Astrocyte (in vitro differentiated cells and primary cell): ENCODE measurements at regions not wholly inside any gene's neighbourhood (a gene's known extent, or its start where the extent isn't known, plus 50 kb on each side); places are given as distances from the start of the nearest gene placed in this dataset.

ENCODE experiments used
- DNase-seq: peaks from one replicate; pipeline ENCODE4 v3.0.0-alpha.2; 2010; ENCODE audit warnings: low read depth
- FAIRE-seq: peaks from 2 replicates; lab custom pipeline; 2011; peaks lifted over from hg19 to GRCh38; lab: Jason Lieb, UNC
- H2AFZ ChIP-seq: 2 replicates; pipeline ENCODE4 v1.6.0; 2012; ENCODE audit warnings: low read depth, low read length, inconsistent platforms
- H3K27ac ChIP-seq: 2 replicates; pipeline ENCODE4 v1.5.1; 2011; ENCODE audit warnings: low read depth, low read length, inconsistent platforms
- H3K27me3 ChIP-seq: 2 replicates; pipeline ENCODE4 v1.6.0; 2011; ENCODE audit warnings: low read length, inconsistent platforms; ENCODE audit not compliant: insufficient read depth
- H3K36me3 ChIP-seq: 2 replicates; pipeline ENCODE4 v1.5.1; 2011; ENCODE audit warnings: low read length, inconsistent platforms; ENCODE audit not compliant: insufficient read depth
- H3K4me1 ChIP-seq: 2 replicates; pipeline ENCODE4 v1.5.1; 2011; ENCODE audit warnings: low read length, inconsistent platforms; ENCODE audit not compliant: insufficient read depth
- H3K4me2 ChIP-seq: 2 replicates; pipeline ENCODE4 v1.6.0; 2012; ENCODE audit warnings: low read length, inconsistent platforms
- H3K4me3 ChIP-seq: 2 replicates; pipeline ENCODE4 v1.5.1; 2011; ENCODE audit warnings: low read depth, mild to moderate bottlenecking, low read length, inconsistent platforms; ENCODE audit not compliant: insufficient read depth
- H3K79me2 ChIP-seq: 2 replicates; pipeline ENCODE4 v1.6.0; 2012; ENCODE audit warnings: mild to moderate bottlenecking, low read length, inconsistent platforms; ENCODE audit not compliant: insufficient read depth
- H3K9ac ChIP-seq: 2 replicates; pipeline ENCODE4 v1.6.0; 2012; ENCODE audit warnings: mild to moderate bottlenecking, low read length, inconsistent platforms
- H3K9me3 ChIP-seq: 2 replicates; pipeline ENCODE4 v1.5.1; 2012; ENCODE audit warnings: low read depth, mild to moderate bottlenecking, low read length, inconsistent platforms; ENCODE audit not compliant: insufficient read depth
- H4K20me1 ChIP-seq: 2 replicates; pipeline ENCODE4 v1.6.0; 2012; ENCODE audit warnings: low read length, inconsistent platforms; ENCODE audit not compliant: insufficient read depth
- H3K27ac Mint-ChIP-seq: one replicate; pipeline ENCODE4 v1.8.0; 2021; ENCODE audit warnings: mild to moderate bottlenecking, mixed read lengths; ENCODE audit not compliant: unreplicated experiment
- H3K27me3 Mint-ChIP-seq: one replicate; pipeline ENCODE4 v1.8.0; 2021; ENCODE audit warnings: low read depth, mixed read lengths; ENCODE audit not compliant: unreplicated experiment
- H3K36me3 Mint-ChIP-seq: one replicate; pipeline ENCODE4 v1.8.0; 2021; ENCODE audit warnings: low read depth, mixed read lengths; ENCODE audit not compliant: unreplicated experiment
- H3K4me1 Mint-ChIP-seq: one replicate; pipeline ENCODE4 v1.8.0; 2021; ENCODE audit warnings: low read depth, mixed read lengths; ENCODE audit not compliant: unreplicated experiment
- H3K4me3 Mint-ChIP-seq: one replicate; pipeline ENCODE4 v1.8.0; 2021; ENCODE audit warnings: mild to moderate bottlenecking, moderate library complexity, mixed read lengths; ENCODE audit not compliant: unreplicated experiment
- H3K9me3 Mint-ChIP-seq: one replicate; pipeline ENCODE4 v1.8.0; 2021; ENCODE audit warnings: mild to moderate bottlenecking, mixed read lengths; ENCODE audit not compliant: unreplicated experiment
- EZH2 ChIP-seq: IDR thresholded peaks from 2 replicates; pipeline ENCODE4 v1.6.1; 2012; ENCODE audit warnings: mild to moderate bottlenecking, low read length, inconsistent platforms; ENCODE audit not compliant: insufficient read depth
- TF ChIP-seq, protein P1 (sequence below): IDR thresholded peaks from 2 replicates; pipeline ENCODE4 v1.5.1; 2011; ENCODE audit warnings: low read depth, mild to moderate bottlenecking, inconsistent platforms, low read length, moderate library complexity; ENCODE audit not compliant: insufficient read depth

DNA sequence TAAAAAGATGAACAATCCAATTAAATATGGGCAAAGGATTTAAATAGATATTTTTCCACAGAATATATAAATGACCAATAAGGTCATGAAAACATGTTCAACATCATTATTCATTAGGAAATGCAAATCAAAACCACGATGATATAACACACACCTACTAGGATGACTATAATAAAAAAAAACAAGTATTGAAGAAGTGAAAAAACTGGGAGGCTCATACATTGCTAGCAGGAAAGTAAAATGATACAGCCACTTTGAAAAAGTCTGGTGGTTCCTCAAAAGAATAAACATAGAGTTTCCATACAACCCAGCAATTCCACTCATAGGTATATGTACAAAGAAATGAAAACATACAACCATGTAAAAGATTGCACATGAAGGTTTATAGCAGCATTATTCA lies 75.7 kb upstream of the RAB4A start:
- no peaks in the 10 kb centered on the region for H3K79me2 ChIP-seq
- H3K9ac ChIP-seq: no peak overlapping the region
- H3K4me1 ChIP-seq: no peaks in the 10 kb centered on the region
- H3K9me3 ChIP-seq: no peaks in the 10 kb centered on the region
- no peak overlapping the region for H3K27ac ChIP-seq
- no peak overlapping the region for H3K4me2 ChIP-seq
- no peaks in the 10 kb centered on the region for H3K27me3 Mint-ChIP-seq
- H3K27me3 ChIP-seq: peaks cover 1% of the 10 kb centered on the region
- TF ChIP-seq EZH2: no peak
- TF ChIP-seq, protein P1, sequence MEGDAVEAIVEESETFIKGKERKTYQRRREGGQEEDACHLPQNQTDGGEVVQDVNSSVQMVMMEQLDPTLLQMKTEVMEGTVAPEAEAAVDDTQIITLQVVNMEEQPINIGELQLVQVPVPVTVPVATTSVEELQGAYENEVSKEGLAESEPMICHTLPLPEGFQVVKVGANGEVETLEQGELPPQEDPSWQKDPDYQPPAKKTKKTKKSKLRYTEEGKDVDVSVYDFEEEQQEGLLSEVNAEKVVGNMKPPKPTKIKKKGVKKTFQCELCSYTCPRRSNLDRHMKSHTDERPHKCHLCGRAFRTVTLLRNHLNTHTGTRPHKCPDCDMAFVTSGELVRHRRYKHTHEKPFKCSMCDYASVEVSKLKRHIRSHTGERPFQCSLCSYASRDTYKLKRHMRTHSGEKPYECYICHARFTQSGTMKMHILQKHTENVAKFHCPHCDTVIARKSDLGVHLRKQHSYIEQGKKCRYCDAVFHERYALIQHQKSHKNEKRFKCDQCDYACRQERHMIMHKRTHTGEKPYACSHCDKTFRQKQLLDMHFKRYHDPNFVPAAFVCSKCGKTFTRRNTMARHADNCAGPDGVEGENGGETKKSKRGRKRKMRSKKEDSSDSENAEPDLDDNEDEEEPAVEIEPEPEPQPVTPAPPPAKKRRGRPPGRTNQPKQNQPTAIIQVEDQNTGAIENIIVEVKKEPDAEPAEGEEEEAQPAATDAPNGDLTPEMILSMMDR: no peak
- no peaks in the 10 kb centered on the region for H3K36me3 Mint-ChIP-seq
- no peak overlapping the region for H3K4me3 ChIP-seq
- H4K20me1 ChIP-seq: no peaks in the 10 kb centered on the region
- no peak overlapping the region for H2AFZ ChIP-seq
- no peak for FAIRE-seq
- H3K36me3 ChIP-seq: no peaks in the 10 kb centered on the region
- no peak overlapping the region for H3K27ac Mint-ChIP-seq
- H3K4me1 Mint-ChIP-seq: no peaks in the 10 kb centered on the region
- no peaks in the 10 kb centered on the region for H3K9me3 Mint-ChIP-seq
- no peak overlapping the region for H3K4me3 Mint-ChIP-seq
- no peak for DNase-seq

- no peaks in the 10 kb centered on the region for H3K79me2 ChIP-seq
- H4K20me1 ChIP-seq: no peaks in the 10 kb centered on the region
- Mint-ChIP-seq H3K9me3 (no peaks in the 10 kb centered on the region), H3K4me3 (no peak overlapping the region), H3K27ac (no peak overlapping the region), H3K36me3 (no peaks in the 10 kb centered on the region), H3K27me3 (no peaks in the 10 kb centered on the region), H3K4me1 (no peaks in the 10 kb centered on the region)
- H3K9ac ChIP-seq: no peak overlapping the region
- no peaks in the 10 kb centered on the region for H3K9me3 ChIP-seq
- H2AFZ ChIP-seq: no peak overlapping the region
- TF ChIP-seq, protein P1: no peak
- TF ChIP-seq EZH2: no peak
- H3K4me2 ChIP-seq: no peak overlapping the region
- DNase-seq: no peak
- no peak overlapping the region for H3K4me3 ChIP-seq
- H3K27me3 ChIP-seq: peaks cover 4% of the 10 kb centered on the region
- H3K4me1 ChIP-seq: no peaks in the 10 kb centered on the region
- no peaks in the 10 kb centered on the region for H3K36me3 ChIP-seq
- H3K27ac ChIP-seq: no peak overlapping the region
- FAIRE-seq: no peak
Observed at GRCh38 chr1:229196404-229197264, 74.3 kb upstream of the RAB4A start.

GRCh38 chr1:229197265-229197585 lies 73.7 kb upstream of the RAB4A start:
- no peak overlapping the region for H3K4me3 Mint-ChIP-seq
- H3K4me2 ChIP-seq: no peak overlapping the region
- H3K27ac Mint-ChIP-seq: no peak overlapping the region

More at GRCh38 chr1:229197265-229197585, 73.7 kb upstream of the RAB4A start:
- no peaks in the 10 kb centered on the region for H4K20me1 ChIP-seq
- H3K9ac ChIP-seq: no peak overlapping the region
- Mint-ChIP-seq H3K4me1 (no peaks in the 10 kb centered on the region), H3K9me3 (no peaks in the 10 kb centered on the region), H3K36me3 (no peaks in the 10 kb centered on the region), H3K27me3 (no peaks in the 10 kb centered on the region)
- no peak overlapping the region for H2AFZ ChIP-seq
- H3K4me1 ChIP-seq: no peaks in the 10 kb centered on the region
- H3K79me2 ChIP-seq: no peaks in the 10 kb centered on the region
- peaks cover 6% of the 10 kb centered on the region for H3K27me3 ChIP-seq
- H3K9me3 ChIP-seq: no peaks in the 10 kb centered on the region
- DNase-seq (no peak), FAIRE-seq (no peak)
- H3K36me3 ChIP-seq: no peaks in the 10 kb centered on the region
- H3K4me3 ChIP-seq: no peak overlapping the region
- H3K27ac ChIP-seq: no peak overlapping the region
- TF ChIP-seq EZH2: no peak
- TF ChIP-seq, protein P1: no peak
